GM13976 (cell line): ENCODE measurements at regions not wholly inside any gene's neighbourhood (a gene's known extent, or its start where the extent isn't known, plus 50 kb on each side); places are given as distances from the start of the nearest gene placed in this dataset.

Experiments used
- DNase-seq: peaks from one replicate; pipeline ENCODE4 v3.0.0; 2012; ENCODE audit warnings: low spot score
- in situ Hi-C: fragments of 300-500 bp; cut with MboI; formaldehyde crosslinking; loops from one replicate; pipeline ENCODE4 v1.12.0; 2022; ENCODE audit warnings: low sequenced_read_pairs, mixed read lengths, inconsistent platforms; ENCODE audit not compliant: unreplicated experiment
- TF ChIP-seq, protein P1 (sequence below): IDR thresholded peaks from 2 replicates; pipeline ENCODE4 v1.5.1; 2012; ENCODE audit warnings: borderline replicate concordance, mild to moderate bottlenecking; ENCODE audit not compliant: insufficient read depth; ENCODE audit errors: extremely low read depth, missing control alignments, control extremely low read depth

DNA sequence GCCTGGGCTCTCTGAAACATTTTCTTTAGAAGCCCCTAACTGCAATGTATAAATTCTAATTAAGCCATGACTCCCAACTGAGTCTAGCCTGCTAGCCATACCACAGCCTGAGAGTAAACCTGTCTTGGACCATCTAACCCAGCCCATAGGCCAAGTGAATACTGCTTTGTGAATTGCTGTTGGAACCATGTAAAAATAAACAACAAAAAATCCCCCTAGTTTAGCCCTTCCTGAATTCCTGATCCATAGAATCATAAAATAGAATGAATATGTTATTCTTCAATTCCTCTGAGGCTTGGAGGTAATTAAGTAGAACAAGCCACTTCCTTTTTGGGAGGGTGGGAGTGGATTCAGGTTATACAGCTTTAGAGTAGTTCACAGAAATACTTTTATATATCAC lies 1496.4 kb downstream of the MRPL39 start:
- DNase-seq: no peak
- in situ Hi-C loops: no loop called here
- TF ChIP-seq, protein P1, sequence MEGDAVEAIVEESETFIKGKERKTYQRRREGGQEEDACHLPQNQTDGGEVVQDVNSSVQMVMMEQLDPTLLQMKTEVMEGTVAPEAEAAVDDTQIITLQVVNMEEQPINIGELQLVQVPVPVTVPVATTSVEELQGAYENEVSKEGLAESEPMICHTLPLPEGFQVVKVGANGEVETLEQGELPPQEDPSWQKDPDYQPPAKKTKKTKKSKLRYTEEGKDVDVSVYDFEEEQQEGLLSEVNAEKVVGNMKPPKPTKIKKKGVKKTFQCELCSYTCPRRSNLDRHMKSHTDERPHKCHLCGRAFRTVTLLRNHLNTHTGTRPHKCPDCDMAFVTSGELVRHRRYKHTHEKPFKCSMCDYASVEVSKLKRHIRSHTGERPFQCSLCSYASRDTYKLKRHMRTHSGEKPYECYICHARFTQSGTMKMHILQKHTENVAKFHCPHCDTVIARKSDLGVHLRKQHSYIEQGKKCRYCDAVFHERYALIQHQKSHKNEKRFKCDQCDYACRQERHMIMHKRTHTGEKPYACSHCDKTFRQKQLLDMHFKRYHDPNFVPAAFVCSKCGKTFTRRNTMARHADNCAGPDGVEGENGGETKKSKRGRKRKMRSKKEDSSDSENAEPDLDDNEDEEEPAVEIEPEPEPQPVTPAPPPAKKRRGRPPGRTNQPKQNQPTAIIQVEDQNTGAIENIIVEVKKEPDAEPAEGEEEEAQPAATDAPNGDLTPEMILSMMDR: no peak

DNA sequence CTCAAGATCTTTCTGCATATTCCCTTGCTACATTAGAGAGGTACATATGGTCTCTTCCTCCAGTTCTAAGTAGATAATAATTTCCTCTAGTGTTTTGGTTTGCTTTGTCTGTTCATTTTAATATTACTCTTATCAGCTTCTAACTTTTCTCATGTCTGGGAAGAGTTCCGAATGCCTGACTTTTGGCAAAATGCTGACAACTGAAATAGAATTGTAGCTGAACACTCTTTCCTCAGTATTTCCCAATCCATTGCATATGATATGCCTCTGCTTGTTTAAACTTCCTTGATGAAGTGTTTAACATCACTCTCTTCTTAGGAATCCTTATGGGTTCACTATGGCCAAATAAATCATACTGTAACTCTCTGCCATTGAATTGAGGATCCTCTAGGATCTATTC lies 1510.1 kb downstream of the MRPL39 start:
- no peak for DNase-seq
- TF ChIP-seq, protein P1: no peak
- in situ Hi-C loops: no loop called here

DNA sequence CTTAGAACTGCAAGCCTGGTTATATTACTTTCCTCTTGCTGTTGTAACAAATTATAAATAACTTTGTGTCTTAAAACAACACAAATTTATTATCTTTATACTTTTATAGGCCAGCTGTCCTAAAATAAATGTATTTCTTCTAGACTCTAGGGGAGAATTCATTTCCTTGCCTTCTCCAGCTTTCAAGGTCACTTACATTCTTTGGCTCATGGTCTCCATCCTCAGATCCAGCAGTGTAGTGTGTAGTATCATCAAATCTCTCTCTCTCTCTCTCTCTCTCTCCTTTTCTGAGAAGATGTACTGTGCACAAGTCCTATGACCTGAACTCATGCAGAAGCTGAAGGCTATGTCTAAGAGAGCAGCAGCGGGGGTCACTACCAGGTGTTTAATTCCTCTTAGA lies 1510.6 kb downstream of the MRPL39 start:
- in situ Hi-C loops: no loop called here
- TF ChIP-seq, protein P1: no peak

DNA sequence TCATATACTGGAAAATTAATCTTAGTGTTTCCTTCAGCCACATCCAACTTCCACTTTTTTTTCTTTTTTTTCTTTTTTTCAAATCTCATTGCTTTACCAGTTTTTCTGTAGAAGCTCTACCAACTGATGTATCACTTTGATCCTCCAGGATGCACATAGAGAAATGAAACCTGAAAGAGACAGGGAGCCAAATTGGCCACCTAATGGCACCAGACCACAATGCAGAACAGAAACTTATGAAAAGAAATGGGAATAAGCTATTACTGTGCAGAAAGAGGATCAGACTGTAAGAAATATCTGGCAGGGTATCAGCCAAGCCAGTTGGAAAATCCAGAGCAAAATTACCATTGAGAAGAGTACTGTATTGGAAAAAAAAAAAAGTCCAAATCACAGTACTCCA lies 1514.2 kb downstream of the MRPL39 start:
- TF ChIP-seq, protein P1: no peak
- no peak for DNase-seq
- in situ Hi-C loops: no loop called here

More for the DNA sequence above, 1510.6 kb downstream of the MRPL39 start:
- DNase-seq: no peak

DNA sequence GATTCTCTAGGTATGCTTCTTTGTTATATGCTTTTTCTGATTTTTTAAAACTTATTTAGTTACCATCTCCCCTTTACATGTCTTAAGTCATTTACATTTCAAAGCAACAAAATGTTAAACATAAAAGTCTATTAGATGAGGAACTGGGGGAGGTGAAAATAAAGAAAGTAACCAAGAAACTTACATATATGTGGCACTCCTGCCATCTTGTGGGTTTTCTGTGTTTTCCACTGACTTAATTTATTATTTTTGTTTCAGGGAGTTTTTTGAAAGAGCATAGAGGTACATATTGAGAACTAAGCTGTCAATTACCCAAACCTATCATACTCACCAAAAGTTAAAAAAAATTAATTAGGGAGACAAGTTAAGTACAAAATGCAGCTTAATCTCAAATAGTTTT lies 1531.1 kb downstream of the MRPL39 start:
- TF ChIP-seq, protein P1: no peak
- DNase-seq: no peak
- in situ Hi-C loops: no loop called here

DNA sequence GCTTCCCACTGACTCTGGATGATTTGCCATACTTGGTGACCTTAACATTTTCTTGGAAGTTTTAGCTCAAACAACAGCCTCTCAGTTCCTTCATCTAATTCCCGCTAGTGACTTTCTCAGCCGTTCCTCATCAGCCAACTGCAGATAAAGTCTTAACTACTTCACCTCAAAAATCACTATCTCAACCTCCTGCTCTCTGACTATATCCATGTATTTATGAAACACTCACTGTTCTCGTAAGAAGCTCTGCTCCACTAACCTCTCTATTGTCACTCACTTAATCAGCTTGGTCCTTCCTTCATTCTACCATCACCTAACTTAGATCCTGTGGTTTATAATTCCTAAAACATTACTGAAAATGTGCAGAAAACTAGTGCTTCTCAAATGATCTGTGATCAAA lies 1551.6 kb downstream of the MRPL39 start:
- in situ Hi-C loops: no loop called here
- TF ChIP-seq, protein P1: no peak

DNA sequence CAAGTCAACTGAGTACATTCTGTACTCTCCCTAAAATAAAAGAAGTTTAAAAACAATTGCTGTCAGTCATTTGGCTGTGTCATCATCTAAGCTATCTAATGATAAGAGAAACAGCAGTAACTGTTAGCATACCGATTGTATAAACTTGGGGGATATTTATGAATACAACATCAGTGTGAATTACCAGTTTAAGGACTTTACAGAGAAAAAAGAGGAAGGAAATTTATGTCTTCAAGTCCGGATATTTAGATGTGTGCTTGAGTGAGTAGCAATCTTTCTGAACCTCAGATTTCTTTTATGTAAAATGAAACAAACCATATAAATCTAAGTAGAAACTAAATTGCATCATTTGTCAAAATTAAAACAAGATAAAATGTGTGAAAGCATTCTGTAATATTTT lies 1557.0 kb downstream of the MRPL39 start:
- no peak for DNase-seq
- TF ChIP-seq, protein P1: no peak
- in situ Hi-C loops: no loop called here

More for the DNA sequence above, 1551.6 kb downstream of the MRPL39 start:
- DNase-seq: no peak
